Esophagus squamous epithelium (tissue), 5 donors: ENCODE measurements at regions not wholly inside any gene's neighbourhood (a gene's known extent, or its start where the extent isn't known, plus 50 kb on each side); places are given as distances from the start of the nearest gene placed in this dataset.

ENCODE experiments used
- DNase-seq: peaks from one replicate; lab custom pipeline; 2025; lab: John Stamatoyannopoulos, UW
- H3K27ac ChIP-seq, 4 donors: fragments of 200-600 bp; sonication (generic); one replicate each; pipeline ENCODE4 v1.5.1; 2016 to 2019; ENCODE audit warnings: mild to moderate bottlenecking in 1 of 4
- H3K27me3 ChIP-seq, 4 donors: fragments of 200-600 bp; sonication (generic); 1 replicate in 3 of 4; 2 replicates in 1 of 4; pipeline versions ENCODE4 v1.5.1 to v1.6.0; 2017 to 2021; ENCODE audit warnings: antibody characterized with exemption in 1 of 4
- H3K36me3 ChIP-seq, 3 donors: fragments of 200-600 bp; sonication (generic); one replicate each; pipeline ENCODE4 v1.5.1; 2016 to 2019
- H3K4me1 ChIP-seq, 3 donors: fragments of 200-600 bp; sonication (generic); one replicate each; pipeline ENCODE4 v1.5.1; 2017 to 2019
- H3K4me3 ChIP-seq, 4 donors: fragments of 200-600 bp; sonication (generic); 1 replicate in 3 of 4; 2 replicates in 1 of 4; pipeline ENCODE4 v1.5.1; 2016 to 2019; ENCODE audit warnings: mild to moderate bottlenecking in 2 of 4, moderate library complexity in 1 of 4
- H3K9me3 ChIP-seq, 3 donors: fragments of 200-600 bp; sonication (generic); one replicate each; pipeline ENCODE4 v1.5.1; 2016 to 2019
- POLR2A ChIP-seq, 4 donors: fragments of 450-650 bp; IDR thresholded peaks; one replicate each; pipeline ENCODE4 v1.6.1; 2017; ENCODE audit warnings: antibody characterized with exemption in 4 of 4, mild to moderate bottlenecking in 4 of 4, moderate library complexity in 3 of 4
- WGBS, 2 donors: methylation state at CpG; one replicate each; pipeline ENCODE4 v1.1.5; 2018; 5-methylcytosine and 5-hydroxymethylcytosine counted together
- intact Hi-C: fragments of 100-400 bp; cut with DNase I; formaldehyde crosslinking; loops from one replicate; pipeline ENCODE4 v1.15.0; 2022
- TF ChIP-seq, protein P1 (sequence below), 6 experiments: fragments of 450-650 bp in 4 of 6; fragments of 200-600 bp in 2 of 6; sonication (generic) in 2 of 6; IDR thresholded peaks; one replicate each; pipeline ENCODE4 v1.5.1; 2016 to 2019; ENCODE audit warnings: antibody characterized with exemption in 6 of 6, mild to moderate bottlenecking in 4 of 6, moderate library complexity in 4 of 6
- donor health status: DM: yes; HTN: yes; CAD: no.

DNA sequence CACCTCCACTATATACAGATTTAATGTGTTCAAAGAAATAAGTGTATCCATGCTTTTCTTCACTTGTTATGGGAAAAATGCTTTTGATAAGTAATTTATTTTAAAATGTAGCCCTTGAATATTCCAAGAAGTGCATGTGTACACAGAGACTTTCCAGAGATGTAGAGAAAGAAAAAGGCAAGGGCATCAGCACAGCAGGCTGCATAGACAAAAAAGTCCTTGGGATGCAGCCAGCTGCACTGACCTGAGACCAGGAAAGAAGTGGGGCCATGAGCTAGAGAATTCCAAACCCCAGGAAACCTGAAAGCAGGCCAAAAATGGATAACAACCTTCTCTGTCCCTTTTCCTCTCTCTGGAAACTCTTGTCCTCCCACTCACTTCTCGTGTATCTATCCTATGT is 51.6 kb upstream of the PRDM8 start:
- DNase-seq, result no peak
- Histone ChIP-seq H3K27me3 (no peaks in the 10 kb centered on the region), H3K27ac (no peak overlapping the region), H3K9me3 (no peaks in the 10 kb centered on the region), H3K36me3 (no peaks in the 10 kb centered on the region), H3K4me1 (no peaks in the 10 kb centered on the region), H3K4me3 (no peak overlapping the region)
- 72 to 81% methylated on average over 1 of the region's 1 CpG for WGBS, 2 donors
- intact Hi-C loops, result no loop called here
- TF ChIP-seq POLR2A (IDR thresholded peaks at IDR 0.05), result no peak
- TF ChIP-seq, protein P1, sequence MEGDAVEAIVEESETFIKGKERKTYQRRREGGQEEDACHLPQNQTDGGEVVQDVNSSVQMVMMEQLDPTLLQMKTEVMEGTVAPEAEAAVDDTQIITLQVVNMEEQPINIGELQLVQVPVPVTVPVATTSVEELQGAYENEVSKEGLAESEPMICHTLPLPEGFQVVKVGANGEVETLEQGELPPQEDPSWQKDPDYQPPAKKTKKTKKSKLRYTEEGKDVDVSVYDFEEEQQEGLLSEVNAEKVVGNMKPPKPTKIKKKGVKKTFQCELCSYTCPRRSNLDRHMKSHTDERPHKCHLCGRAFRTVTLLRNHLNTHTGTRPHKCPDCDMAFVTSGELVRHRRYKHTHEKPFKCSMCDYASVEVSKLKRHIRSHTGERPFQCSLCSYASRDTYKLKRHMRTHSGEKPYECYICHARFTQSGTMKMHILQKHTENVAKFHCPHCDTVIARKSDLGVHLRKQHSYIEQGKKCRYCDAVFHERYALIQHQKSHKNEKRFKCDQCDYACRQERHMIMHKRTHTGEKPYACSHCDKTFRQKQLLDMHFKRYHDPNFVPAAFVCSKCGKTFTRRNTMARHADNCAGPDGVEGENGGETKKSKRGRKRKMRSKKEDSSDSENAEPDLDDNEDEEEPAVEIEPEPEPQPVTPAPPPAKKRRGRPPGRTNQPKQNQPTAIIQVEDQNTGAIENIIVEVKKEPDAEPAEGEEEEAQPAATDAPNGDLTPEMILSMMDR (IDR thresholded peaks at IDR 0.05), result no peak

DNA sequence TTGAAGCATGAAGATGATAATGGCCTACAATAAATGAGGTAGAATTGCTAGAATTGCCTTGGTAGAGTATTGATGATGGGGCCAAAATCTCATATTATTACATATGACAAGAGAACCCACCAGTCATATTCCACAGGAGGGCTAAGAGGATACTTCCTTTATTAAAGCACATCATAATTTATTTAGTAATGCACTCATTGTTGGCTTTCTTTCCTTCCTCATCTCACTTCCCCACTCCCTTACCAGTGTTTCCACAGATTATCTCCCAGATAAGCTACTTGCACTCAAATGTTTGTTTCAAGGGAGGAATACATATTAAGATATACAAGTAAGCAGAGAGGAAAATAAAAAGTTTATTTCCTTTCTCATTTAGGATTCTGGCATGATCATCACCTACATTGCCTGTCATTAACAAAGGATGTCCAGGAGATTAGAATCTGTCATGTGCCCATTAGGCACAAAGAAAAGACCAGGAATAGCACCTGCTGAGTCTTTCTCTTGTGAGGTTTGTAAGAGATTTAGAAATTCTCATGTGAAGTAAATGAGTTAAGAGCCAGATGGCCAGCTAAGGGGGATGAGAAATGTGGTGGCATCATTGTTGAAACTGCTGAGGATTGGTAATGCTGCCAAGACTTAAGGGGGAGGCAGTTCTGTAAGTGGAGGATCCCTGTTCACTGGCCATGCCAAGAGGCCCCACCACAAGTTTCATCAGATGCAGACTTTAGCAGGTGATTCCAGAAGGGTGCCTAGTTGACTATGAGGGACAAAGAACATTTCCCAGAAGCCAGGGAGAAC is 52.4 kb upstream of the PRDM8 start:
- Histone ChIP-seq H3K27ac (no peak overlapping the region), H3K27me3 (no peaks in the 10 kb centered on the region), H3K4me1 (no peaks in the 10 kb centered on the region), H3K4me3 (no peak overlapping the region), H3K36me3 (no peaks in the 10 kb centered on the region), H3K9me3 (no peaks in the 10 kb centered on the region)
- TF ChIP-seq POLR2A (IDR thresholded peaks at IDR 0.05), result no peak
- TF ChIP-seq, protein P1 (IDR thresholded peaks at IDR 0.05), result no peak
- intact Hi-C loops, result no loop called here
- no peak for DNase-seq

DNA sequence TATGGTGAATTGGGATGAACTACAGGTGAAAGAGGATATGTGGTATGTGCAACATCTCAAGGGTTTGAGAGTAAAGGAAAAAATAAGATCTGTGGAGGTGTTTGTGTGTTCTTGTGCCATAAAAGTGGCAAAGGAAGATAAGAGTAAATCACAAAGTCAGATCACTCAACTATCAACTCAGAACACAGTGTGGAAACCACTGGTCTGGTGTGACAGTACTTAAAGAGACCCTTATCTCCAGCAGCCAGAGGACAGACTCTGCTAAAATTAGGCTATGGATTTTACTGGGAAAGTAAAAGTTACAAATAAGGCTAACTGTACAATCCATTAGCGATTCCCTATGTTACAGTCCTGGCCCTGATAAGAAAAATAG is 54.0 kb upstream of the PRDM8 start:
- intact Hi-C loops, result no loop called here
- no peaks in the 10 kb centered on the region for H3K27me3 ChIP-seq
- H3K4me3 ChIP-seq, result no peak overlapping the region
- H3K27ac ChIP-seq, result no peak overlapping the region
- TF ChIP-seq POLR2A (IDR thresholded peaks at IDR 0.05), result no peak
- TF ChIP-seq, protein P1 (IDR thresholded peaks at IDR 0.05), result no peak
- 85 to 86% methylated on average over 1 of the region's 1 CpG for WGBS, 2 donors
- DNase-seq, result no peak
- no peaks in the 10 kb centered on the region for H3K36me3 ChIP-seq
- no peaks in the 10 kb centered on the region for H3K9me3 ChIP-seq
- peaks cover 0 to 5% (median 0%) of the 10 kb centered on the region in 3 donors for H3K4me1 ChIP-seq

DNA sequence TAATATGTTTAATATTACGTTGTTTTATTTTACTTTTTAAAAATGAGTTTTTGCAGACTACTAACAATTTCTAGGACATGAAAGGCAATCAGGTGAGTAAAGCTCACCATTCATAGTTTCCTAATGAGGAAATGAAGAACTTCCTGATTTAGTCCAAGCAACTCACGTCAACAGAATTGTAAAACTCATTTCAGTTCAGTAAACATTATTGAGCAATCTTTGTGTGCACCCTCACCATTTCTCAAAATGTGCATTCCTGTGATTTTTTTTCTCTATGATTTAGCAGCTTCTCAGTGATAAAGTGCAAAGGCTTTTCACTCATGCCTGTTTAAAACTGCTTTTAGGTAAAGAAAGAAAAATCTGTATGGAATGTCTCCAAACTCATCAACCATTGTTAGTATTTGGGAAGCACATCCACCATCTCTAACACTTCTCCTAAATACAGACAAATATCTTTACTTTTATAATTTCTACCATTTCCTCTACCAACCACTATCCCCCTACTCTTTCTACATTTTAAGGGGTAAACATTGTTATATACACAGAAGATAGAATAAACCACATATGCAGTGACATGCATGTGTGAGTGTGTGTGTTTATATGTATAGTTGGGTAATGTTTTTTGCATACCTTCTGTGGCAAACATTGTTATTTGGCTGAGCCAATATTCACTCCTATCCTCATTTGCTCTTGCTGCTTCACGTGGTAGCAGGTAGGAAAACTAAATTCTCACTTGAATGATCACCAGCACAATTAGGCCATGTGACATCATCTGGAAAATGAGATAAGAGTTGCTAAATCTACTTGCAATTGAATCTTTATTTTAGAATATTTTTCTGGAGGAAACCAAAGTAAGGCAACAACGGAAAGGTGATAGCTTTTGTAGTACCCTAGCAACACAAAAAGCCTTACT is 54.7 kb upstream of the PRDM8 start:
- no peaks in the 10 kb centered on the region for H3K36me3 ChIP-seq
- intact Hi-C loops, result no loop called here
- no peak for DNase-seq
- H3K9me3 ChIP-seq, result no peaks in the 10 kb centered on the region
- H3K27me3 ChIP-seq, result no peaks in the 10 kb centered on the region
- WGBS, 2 donors, result 51 to 63% methylated on average over 4 of the region's 4 CpGs
- TF ChIP-seq, protein P1 (IDR thresholded peaks at IDR 0.05), result no peak
- TF ChIP-seq POLR2A (IDR thresholded peaks at IDR 0.05), result no peak
- no peak overlapping the region for H3K27ac ChIP-seq
- peaks cover 0 to 5% (median 0%) of the 10 kb centered on the region in 3 donors for H3K4me1 ChIP-seq
- H3K4me3 ChIP-seq, result no peak overlapping the region

DNA sequence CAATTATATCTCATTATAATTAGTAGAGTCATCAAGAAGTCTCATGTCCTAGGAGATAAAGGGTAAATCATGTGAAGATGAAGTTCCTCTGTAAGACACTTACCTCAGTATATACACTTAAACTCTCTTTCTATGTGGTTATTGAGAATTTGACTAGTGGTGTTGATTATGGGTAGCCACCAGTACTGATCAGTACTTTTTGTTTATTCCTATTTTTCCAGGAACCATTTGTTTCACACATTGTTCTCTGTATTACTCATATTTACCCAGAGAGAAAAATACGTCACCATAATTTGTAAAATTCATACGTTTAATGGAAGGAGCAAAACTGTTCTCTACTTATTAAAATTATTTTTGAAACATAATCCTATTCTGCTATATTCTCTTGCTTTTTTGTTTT is 55.8 kb upstream of the PRDM8 start:
- 60 to 71% methylated on average over 2 of the region's 2 CpGs for WGBS, 2 donors
- H3K9me3 ChIP-seq, result no peaks in the 10 kb centered on the region
- H3K4me1 ChIP-seq, result peaks cover 0 to 5% (median 0%) of the 10 kb centered on the region in 3 donors
- H3K4me3 ChIP-seq, result no peak overlapping the region
- intact Hi-C loops, result no loop called here
- no peaks in the 10 kb centered on the region for H3K36me3 ChIP-seq
- no peak for TF ChIP-seq POLR2A (IDR thresholded peaks at IDR 0.05)
- TF ChIP-seq, protein P1 (IDR thresholded peaks at IDR 0.05), result no peak
- no peaks in the 10 kb centered on the region for H3K27me3 ChIP-seq
- no peak for DNase-seq
- H3K27ac ChIP-seq, result no peak overlapping the region
